ENCODE measurements at regions not wholly inside any gene's neighbourhood (a gene's known extent, or its start where the extent isn't known, plus 50 kb on each side); places are given as distances from the start of the nearest gene placed in this dataset.

DNA sequence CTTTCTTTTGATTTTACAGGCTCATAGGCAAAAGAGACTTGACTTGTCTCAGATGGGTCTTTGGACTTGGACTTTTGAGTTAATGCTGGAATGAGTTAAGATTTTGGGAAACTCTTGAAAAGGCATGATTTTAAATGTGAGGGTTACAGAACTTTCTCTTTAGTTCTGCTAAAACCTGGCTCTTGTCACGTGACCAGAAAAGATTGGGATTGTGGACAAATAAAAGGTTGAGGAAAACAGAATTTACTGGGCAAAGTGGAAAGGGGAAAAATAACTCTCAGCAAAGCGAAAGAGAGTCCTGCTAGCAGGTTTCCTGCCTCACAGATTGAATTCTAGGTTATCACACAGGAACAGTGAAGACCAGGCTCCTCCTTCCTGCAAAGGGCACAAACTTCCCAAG lies 114.0 kb downstream of the SPANXN4 start:
- no peak overlapping the region for H3K27ac ChIP-seq
- no peak overlapping the region for H3K4me3 ChIP-seq
- no peaks in the 10 kb centered on the region for H3K36me3 ChIP-seq
- H3K9me3 ChIP-seq = no peaks in the 10 kb centered on the region
- TF ChIP-seq POLR2A (IDR thresholded peaks at IDR 0.05) (no peak), EP300 (IDR thresholded peaks at IDR 0.05) (no peak), POLR2AphosphoS5 (IDR thresholded peaks at IDR 0.05) (no peak)
- TF ChIP-seq, protein P1, sequence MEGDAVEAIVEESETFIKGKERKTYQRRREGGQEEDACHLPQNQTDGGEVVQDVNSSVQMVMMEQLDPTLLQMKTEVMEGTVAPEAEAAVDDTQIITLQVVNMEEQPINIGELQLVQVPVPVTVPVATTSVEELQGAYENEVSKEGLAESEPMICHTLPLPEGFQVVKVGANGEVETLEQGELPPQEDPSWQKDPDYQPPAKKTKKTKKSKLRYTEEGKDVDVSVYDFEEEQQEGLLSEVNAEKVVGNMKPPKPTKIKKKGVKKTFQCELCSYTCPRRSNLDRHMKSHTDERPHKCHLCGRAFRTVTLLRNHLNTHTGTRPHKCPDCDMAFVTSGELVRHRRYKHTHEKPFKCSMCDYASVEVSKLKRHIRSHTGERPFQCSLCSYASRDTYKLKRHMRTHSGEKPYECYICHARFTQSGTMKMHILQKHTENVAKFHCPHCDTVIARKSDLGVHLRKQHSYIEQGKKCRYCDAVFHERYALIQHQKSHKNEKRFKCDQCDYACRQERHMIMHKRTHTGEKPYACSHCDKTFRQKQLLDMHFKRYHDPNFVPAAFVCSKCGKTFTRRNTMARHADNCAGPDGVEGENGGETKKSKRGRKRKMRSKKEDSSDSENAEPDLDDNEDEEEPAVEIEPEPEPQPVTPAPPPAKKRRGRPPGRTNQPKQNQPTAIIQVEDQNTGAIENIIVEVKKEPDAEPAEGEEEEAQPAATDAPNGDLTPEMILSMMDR (IDR thresholded peaks at IDR 0.05) = no peak
- no peaks in the 10 kb centered on the region for H3K27me3 ChIP-seq
- WGBS, 2 donors (ENCODE audit: low coverage in 1 of 2) = 40 to 50% methylated on average over 1 to 2 of the region's 2 CpGs
- no peak for ATAC-seq
- H3K4me1 ChIP-seq = no peaks in the 10 kb centered on the region

DNA sequence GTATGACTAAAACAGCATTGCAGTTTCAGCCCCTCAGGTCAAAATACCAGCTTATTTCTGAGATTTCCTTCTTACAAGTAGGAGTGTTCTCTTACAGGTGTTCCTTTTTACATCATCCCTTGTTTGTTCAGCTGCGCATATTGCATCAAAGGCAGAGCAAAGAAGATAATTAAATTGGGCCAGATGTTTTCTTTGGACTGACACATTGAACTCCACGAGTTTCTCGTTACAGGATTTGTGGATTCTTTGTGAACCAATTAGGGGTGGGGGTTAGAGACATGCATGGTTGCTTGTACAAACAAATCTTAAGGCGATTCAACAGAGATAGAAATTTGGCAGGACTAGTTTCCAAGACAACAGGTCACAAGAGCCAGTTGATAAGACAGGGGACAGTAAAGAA lies 95.7 kb downstream of the SPANXN4 start:
- no peaks in the 10 kb centered on the region for H3K36me3 ChIP-seq
- no peak overlapping the region for H3K4me3 ChIP-seq
- no peaks in the 10 kb centered on the region for H3K4me1 ChIP-seq
- H3K27ac ChIP-seq = no peak overlapping the region
- ATAC-seq = no peak
- TF ChIP-seq, protein P1 (IDR thresholded peaks at IDR 0.05) = no peak
- TF ChIP-seq POLR2A (IDR thresholded peaks at IDR 0.05) (no peak), POLR2AphosphoS5 (IDR thresholded peaks at IDR 0.05) (no peak), EP300 (IDR thresholded peaks at IDR 0.05) (no peak)
- H3K9me3 ChIP-seq = no peaks in the 10 kb centered on the region
- H3K27me3 ChIP-seq = no peaks in the 10 kb centered on the region
- WGBS, 2 donors (ENCODE audit: low coverage in 1 of 2) = 60% methylated on average over 4 of the region's 4 CpGs; no CpG with 5 or more reads in 1 of the 2 donors

DNA sequence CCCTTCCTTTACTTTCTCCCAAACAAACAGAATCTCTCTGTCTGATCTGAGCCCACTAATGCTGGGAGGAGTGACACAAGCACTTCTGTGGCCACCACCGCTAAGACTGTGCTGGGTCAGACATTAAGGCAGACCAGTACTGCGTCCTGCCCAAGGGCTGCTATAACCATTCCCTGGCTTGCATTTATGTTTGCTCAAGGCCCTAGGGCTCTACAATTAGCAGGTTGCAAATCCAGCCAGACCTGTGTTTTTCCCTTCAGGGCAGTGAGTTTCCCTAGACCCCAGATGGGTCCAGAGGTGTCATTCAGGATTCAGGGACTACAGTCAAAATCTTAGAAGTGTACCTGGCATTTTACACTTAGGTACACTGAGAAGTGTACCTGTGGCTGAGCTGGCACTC lies 89.7 kb downstream of the SPANXN4 start:
- ATAC-seq = no peak
- WGBS, 2 donors (ENCODE audit: low coverage in 1 of 2) = no CpG with 5 or more reads among the region's 2 CpGs
- H3K9me3 ChIP-seq = no peaks in the 10 kb centered on the region

DNA sequence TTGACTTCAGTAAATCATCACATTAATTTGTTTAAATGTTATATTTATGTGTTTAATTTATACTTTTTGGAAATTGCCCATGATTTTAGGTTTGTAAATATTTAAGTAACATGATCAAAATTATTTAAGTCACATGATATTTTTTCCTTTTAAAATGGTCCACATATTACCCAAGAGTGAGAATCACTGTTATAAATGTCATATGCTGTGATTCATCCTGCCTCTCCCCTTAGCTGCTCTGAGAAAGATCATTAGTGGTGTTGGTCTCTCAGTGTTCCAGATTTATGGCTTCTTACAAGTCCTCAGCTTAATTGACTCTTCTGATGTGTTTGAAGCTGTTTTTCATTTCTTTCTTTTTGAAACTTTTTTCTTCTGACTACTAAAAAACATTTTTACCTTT lies 70.1 kb downstream of the SPANXN4 start:
- TF ChIP-seq POLR2A (IDR thresholded peaks at IDR 0.05) = no peak
- TF ChIP-seq, protein P1 (IDR thresholded peaks at IDR 0.05) = no peak
- no peak for TF ChIP-seq EP300 (IDR thresholded peaks at IDR 0.05)
- TF ChIP-seq POLR2AphosphoS5 (IDR thresholded peaks at IDR 0.05) = no peak
- ATAC-seq = no peak
- Histone ChIP-seq H3K27me3 (no peaks in the 10 kb centered on the region), H3K36me3 (no peaks in the 10 kb centered on the region), H3K4me3 (no peak overlapping the region), H3K27ac (no peak overlapping the region), H3K4me1 (no peaks in the 10 kb centered on the region), H3K9me3 (no peaks in the 10 kb centered on the region)

More for the DNA sequence above, 89.7 kb downstream of the SPANXN4 start:
- Histone ChIP-seq H3K4me3 (no peak overlapping the region), H3K4me1 (no peaks in the 10 kb centered on the region), H3K27ac (no peak overlapping the region), H3K27me3 (no peaks in the 10 kb centered on the region), H3K36me3 (no peaks in the 10 kb centered on the region)
- TF ChIP-seq EP300 (IDR thresholded peaks at IDR 0.05) (no peak), POLR2AphosphoS5 (IDR thresholded peaks at IDR 0.05) (no peak), POLR2A (IDR thresholded peaks at IDR 0.05) (no peak)

DNA sequence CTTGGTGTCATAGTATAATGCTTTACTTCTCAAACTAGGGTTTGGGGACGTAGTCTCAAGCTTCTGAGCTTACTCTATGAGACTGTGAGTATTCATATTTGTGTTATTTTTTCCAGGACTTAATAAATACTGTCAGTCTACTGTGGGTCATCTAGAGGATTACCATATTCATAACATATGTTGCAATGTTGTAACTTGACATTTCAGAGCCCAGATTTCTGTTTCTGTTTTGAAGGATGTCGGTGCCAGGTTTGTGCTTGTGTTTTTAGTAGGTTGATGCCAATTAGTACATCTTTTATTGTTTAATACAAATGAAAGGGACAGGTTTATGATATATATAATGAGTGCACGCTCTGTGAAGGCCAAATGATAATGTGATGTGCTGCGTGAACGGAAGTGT lies 69.6 kb downstream of the SPANXN4 start:
- 65 to 70% methylated on average over 4 of the region's 5 CpGs for WGBS, 2 donors (ENCODE audit: low coverage in 1 of 2)
- TF ChIP-seq, protein P1 (IDR thresholded peaks at IDR 0.05) = no peak
- TF ChIP-seq EP300 (IDR thresholded peaks at IDR 0.05) (no peak), POLR2A (IDR thresholded peaks at IDR 0.05) (no peak), POLR2AphosphoS5 (IDR thresholded peaks at IDR 0.05) (no peak)
- Histone ChIP-seq H3K4me3 (no peak overlapping the region), H3K4me1 (no peaks in the 10 kb centered on the region), H3K27me3 (no peaks in the 10 kb centered on the region), H3K36me3 (no peaks in the 10 kb centered on the region), H3K9me3 (no peaks in the 10 kb centered on the region), H3K27ac (no peak overlapping the region)
- no peak for ATAC-seq
